ENCODE measurements at regions not wholly inside any gene's neighbourhood (a gene's known extent, or its start where the extent isn't known, plus 50 kb on each side); places are given as distances from the start of the nearest gene placed in this dataset.
"Not testable (repeated sequence)": the region's sequence is repeated elsewhere in the genome, so short reads cannot be mapped to it uniquely, and the experiment has no call there.

- Histone ChIP-seq H3K9me3 (peaks cover 0 to 2% of the 10 kb centered on the region in 2 donors), H3K4me1 (no peaks in the 10 kb centered on the region), H3K36me3 (no peaks in the 10 kb centered on the region), H3K4me3 (no peak overlapping the region), H3K27ac (no peak overlapping the region), H3K27me3 (no peaks in the 10 kb centered on the region)
- intact Hi-C loops (cut with DNase I): no loop called here
- DNase-seq (no peak), ATAC-seq (no peak)
- no peak for TF ChIP-seq CTCF (IDR thresholded peaks at IDR 0.05)
Measured at GRCh38 chr5:93995126-93995621, 253.8 kb upstream of the POU5F2 start.

GRCh38 chr5:93993161-93993560 lies 251.8 kb upstream of the POU5F2 start:
- no peaks in the 10 kb centered on the region for H3K36me3 ChIP-seq

GRCh38 chr5:93990504-93991070 lies 249.2 kb upstream of the POU5F2 start:
- ATAC-seq (no peak), DNase-seq (no peak)
- no peak overlapping the region for H3K4me3 ChIP-seq
- TF ChIP-seq CTCF (IDR thresholded peaks at IDR 0.05): no peak
- no peaks in the 10 kb centered on the region for H3K27me3 ChIP-seq
- H3K36me3 ChIP-seq: no peaks in the 10 kb centered on the region
- no peaks in the 10 kb centered on the region for H3K4me1 ChIP-seq
- H3K9me3 ChIP-seq: peaks cover 0 to 2% of the 10 kb centered on the region in 2 donors
- intact Hi-C loops (cut with DNase I): no loop called here
- no peak overlapping the region for H3K27ac ChIP-seq

More at GRCh38 chr5:93993161-93993560, 251.8 kb upstream of the POU5F2 start:
- no peak for TF ChIP-seq CTCF (IDR thresholded peaks at IDR 0.05)
- intact Hi-C loops (cut with DNase I): no loop called here
- H3K4me1 ChIP-seq: no peaks in the 10 kb centered on the region
- H3K27ac ChIP-seq: no peak overlapping the region
- H3K4me3 ChIP-seq: no peak overlapping the region
- no peaks in the 10 kb centered on the region for H3K9me3 ChIP-seq
- H3K27me3 ChIP-seq: no peaks in the 10 kb centered on the region
- ATAC-seq: no peak
- DNase-seq: no peak

- H3K27me3 ChIP-seq; H3K4me3 ChIP-seq; H3K9me3 ChIP-seq; H3K27ac ChIP-seq; intact Hi-C loops (cut with DNase I); H3K4me1 ChIP-seq; H3K36me3 ChIP-seq; ATAC-seq: not testable (repeated sequence)
- DNase-seq: peak in 1 of 4 donors; percentile 50
Measured at GRCh38 chr5:93985940-93986570, 244.7 kb upstream of the POU5F2 start.

GRCh38 chr5:93978222-93978621 lies 236.8 kb upstream of the POU5F2 start:
- no peak overlapping the region for H3K4me3 ChIP-seq
- no peak for DNase-seq
- no peak for TF ChIP-seq CTCF (IDR thresholded peaks at IDR 0.05)
- intact Hi-C loops (cut with DNase I): no loop called here
- no peak for ATAC-seq
- H3K36me3 ChIP-seq: peaks cover 0 to 6% of the 10 kb centered on the region in 2 donors
- H3K4me1 ChIP-seq: no peaks in the 10 kb centered on the region
- peaks cover 0 to 44% of the 10 kb centered on the region in 2 donors for H3K9me3 ChIP-seq
- no peaks in the 10 kb centered on the region for H3K27me3 ChIP-seq
- no peak overlapping the region for H3K27ac ChIP-seq

All from left lung (tissue), 4 donors.